ENCODE measurements at regions not wholly inside any gene's neighbourhood (a gene's known extent, or its start where the extent isn't known, plus 50 kb on each side); places are given as distances from the start of the nearest gene placed in this dataset.
"Not testable (repeated sequence)": the region's sequence is repeated elsewhere in the genome, so short reads cannot be mapped to it uniquely, and the experiment has no call there.

DNA sequence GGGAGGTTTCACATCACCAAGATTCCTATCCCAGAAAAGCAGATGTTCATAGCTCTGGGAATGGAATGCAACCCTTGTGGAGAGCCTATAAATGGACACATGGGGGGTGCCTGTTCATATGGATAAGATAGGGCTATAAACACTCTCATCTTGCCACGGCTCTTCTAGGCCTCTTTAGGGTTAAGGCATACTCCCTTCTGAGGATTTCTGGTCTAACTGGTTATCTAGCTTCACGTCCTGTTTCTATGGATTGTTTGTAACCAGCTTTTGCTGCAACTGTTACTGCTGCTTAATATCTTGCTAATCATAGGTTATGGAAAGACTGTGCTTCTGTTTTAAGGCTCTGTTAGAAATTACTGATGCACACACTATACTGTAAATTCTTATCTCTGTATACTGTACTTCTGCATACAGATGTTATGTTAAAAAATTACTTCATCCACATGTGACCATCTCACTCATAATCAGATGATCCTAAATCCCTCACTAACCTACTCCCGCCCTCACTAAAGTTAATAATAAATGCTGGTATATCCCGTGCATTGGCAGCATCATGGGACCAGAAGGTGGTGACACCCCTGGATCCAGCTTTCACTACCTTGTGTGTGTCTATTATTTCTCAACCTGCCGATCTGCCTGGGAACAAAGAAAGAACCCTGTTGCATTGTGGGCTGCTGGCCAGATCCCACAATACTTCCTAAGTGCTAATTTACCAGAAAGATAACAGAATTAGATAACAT is 68.7 kb downstream of the PRKAB2 start:
- not testable (repeated sequence) for DNase-seq

DNA sequence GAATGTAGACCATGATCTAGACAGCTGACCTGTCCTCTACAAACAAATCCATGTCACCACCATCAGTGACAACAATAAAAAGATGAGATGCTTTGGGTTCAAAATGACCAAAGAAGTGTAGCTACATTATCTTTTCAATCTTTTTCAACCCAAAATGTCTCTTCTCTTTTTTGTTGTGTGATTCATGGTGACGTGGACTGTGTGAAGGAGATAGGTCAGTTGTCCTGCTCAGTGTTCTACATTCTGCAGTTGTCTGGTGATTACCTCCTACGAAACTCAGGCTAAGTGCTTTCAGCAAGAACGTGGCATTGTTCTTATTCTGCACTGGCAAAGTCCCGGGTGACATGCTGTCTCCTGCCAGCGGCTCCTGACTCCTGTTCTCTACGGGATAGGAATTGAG is 73.1 kb downstream of the PRKAB2 start:
- DNase-seq = no peak

DNA sequence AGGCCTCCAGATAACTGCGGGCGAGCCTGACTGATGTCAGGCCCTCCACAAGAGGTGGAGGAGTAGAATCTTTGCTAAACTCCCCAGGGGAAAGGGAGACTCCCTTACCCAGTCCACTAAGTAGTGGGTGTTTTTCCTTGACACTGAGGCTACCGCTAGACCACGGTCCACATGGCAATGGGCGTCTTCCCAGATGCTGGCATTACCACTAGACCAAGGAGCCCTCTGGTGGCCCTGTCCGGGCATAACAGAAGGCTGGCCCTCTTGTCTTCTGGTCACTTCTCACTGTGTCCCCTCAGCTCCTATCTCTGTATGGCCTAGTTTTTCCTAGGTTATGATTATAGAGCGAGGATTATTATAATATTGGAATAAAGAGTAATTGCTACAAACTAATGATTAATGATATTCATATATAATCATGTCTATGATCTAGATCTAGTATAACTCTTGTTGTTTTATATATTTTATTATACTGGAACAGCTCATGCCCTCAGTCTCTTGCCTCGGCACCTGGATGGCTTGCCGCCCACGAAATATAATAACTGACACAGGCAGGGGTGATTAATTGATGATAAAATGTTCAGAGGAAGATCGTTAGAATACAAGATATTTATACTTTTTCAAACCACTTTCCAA is 73.8 kb downstream of the PRKAB2 start:
- DNase-seq = not testable (repeated sequence)

DNA sequence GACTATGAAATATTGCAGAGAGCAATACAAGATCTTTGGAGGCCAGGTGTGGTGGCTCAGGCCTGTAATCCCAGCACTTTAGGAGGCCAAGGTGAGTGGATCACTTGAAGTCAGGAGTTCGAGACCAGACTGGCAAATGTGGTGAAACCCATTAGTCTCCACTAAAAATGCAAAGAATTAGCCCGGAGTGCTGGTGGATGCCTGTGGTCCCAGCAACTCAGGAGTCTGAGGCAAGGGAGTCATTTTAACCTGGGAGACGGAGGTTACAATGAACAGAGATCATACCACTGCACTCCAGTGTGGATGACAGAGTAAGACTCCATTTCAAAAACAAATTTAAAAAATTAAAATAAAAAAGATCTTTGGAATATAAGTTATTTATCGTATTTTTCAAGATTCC is 76.6 kb downstream of the PRKAB2 start:
- DNase-seq = no peak

DNA sequence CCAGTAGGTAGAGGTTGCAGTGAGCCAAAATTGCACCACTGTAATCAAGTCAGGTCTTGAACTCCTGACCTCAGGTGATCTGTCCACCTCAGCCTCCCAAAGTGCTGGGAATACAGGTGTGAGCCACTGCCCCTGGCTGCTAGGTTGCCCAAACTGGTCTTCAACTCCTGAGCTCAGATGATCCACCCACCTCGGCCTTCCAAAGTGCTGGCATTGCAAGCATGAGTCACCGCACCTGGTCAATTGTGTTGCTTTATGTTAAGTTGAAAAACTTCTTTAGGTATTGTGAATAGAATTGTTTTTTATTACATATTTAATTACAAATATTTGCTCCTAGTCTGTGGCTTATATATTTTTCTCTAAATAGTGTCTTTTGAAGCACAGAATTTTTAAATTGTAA is 80.5 kb downstream of the PRKAB2 start:
- DNase-seq = no peak

DNA sequence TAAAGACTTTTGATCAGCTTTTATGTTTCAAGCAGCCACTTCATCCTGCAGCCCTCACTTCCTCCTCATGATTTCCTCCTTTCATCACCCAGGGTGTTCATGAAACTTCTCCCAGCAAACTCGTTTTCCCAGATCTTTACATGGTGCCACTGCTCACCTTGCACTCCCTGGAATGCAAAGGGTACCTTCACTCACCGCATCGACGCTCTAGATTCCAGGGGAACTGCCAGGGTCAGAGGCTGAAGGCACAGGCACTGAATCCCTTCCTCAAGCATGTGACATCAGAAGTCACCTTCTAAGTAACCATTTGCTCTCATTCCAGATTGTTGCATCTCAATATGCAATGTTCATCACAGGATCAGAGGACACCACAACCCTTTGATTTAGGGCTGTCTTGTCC is 82.8 kb downstream of the PRKAB2 start:
- no peak for DNase-seq

DNA sequence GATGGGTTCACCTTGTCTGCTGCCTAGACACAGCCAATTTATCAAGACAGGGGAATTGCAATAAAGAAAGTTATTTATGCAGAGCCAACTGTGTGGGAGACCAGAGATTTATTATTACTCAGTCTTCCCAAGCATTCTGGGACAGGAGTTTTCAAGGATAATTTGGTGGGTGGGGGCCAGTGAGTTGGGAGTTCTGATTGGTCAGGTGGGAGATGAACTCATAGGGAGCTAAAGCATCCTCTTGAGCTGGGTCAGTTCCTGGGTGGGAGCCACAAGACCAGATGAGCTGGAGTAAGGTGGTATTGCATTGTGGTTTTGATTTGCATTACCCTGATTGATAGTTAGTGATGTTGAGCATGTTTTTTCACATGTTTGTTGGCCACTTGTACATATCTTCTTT is 86.1 kb downstream of the PRKAB2 start:
- no peak for DNase-seq

DNA sequence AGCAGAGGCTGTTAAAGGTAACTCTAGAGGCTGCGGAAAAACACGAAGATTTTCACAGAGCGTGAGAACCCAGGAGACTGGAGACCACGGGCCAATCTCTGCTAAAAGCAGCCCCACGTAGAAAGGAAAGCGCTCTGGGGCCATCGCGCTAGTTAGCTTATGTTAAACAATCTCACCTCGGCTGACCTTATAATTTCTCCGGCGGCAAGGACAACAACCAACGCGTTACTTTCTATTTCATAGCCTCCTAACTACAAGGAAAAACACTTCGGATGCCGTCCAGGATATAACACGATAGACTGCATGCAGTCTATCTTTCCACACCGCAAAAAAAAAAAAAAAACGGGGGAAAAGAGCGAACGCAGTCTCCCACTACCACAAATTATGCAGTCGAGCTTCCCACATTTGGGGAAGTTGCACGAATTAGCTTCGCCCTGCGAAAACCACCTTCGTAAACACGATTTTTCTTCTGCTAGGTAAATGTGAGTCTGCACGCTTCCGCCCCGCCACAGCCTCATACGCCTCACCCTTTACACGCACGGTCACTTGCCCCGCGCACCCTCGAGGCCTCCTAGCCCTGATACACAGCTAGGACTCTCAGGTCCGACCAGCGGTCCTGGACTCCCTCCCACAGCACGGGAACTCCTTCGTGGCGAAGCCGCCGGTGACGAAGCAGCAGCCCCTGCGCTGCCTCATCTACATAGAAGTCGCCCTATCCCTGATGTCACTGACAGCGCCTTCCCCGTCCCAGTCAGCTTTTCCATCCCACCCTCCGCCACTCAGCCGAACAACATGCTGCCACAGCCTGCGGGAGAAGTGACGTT is 87.8 kb downstream of the PRKAB2 start:
- peak; percentile 89 for DNase-seq

DNA sequence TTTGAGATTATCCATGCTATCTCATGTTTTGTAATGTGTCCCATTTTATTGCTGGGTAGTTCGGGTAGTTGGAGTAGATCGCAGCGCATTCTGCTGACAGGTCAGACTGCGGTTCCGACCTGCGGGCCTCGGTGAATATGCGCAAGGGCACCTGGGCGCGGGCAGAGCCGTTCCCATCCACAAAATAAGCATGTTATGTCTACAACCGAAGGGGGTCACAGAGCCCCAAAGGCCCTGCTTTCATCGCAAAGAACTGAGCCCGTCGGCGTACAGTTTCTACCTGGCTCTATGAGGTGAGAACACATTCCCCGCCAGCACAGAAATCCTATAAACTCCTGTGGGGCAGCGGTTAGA is 88.4 kb downstream of the PRKAB2 start:
- DNase-seq = peak; percentile 47

DNA sequence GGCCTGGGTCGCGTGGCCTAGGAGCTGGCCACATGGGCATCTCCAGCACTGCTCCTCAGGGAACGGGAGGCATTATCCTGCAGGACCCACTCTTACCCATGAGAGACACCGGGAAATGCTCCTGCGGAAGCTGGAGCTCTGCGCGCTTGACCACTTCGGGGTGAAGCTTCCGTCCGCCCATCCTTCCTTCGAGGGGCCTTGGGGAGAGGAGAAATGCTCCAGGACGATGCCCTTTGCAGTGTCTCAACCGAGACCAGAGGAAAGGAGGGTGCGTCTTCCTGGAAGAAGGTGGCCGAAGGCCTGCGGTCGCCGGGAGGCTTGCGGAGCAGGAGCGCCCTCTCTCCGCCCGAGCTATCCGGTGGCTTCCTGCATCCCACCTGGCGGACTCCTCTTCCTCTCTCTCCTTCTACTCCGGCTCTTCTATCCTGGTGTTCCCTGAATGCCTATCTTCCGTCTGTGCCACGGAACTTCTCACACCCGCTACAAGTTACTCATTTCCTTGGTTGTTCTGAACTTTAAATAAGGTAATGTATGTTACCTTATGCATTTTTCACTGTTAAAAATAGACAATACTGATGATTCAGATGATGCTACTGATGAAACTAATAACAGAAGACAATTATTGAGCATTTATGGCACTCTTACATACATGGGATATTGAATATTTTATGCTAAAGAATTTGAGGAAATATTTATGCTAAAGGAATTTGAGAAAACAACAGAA is 91.4 kb downstream of the PRKAB2 start:
- DNase-seq = no peak

DNA sequence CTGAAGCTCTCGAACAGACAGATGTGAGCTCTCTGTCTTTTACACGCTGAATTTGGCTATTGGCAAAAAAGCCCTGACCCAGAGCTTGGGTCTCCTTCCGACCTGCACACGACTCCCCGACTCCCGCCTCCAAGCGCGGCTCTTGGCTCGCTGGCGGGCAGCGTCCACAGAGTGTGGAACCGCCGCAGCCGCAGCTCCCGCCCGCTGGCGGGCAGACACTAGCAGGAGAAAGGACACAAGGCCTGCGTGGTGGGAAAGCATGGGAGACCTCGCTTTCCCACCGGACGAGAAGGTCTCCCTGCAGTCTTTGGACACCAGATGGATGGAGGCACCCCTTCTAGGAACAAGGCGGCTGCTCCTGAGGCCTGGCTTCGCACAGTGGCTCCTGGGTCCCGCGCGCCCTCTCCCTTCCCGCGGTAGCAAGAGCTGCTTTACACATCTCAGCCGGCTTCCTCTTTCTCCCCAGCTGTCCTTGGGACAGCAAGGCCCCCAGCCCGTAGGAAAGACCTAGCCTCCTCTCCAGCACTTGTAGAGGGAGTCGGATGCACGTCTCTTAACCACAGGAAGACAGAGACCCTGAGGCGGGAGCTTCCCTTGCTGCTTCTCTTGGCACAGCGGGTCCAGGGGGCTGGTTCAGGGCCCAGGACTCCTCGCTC is 92.1 kb downstream of the PRKAB2 start:
- DNase-seq = no peak

DNA sequence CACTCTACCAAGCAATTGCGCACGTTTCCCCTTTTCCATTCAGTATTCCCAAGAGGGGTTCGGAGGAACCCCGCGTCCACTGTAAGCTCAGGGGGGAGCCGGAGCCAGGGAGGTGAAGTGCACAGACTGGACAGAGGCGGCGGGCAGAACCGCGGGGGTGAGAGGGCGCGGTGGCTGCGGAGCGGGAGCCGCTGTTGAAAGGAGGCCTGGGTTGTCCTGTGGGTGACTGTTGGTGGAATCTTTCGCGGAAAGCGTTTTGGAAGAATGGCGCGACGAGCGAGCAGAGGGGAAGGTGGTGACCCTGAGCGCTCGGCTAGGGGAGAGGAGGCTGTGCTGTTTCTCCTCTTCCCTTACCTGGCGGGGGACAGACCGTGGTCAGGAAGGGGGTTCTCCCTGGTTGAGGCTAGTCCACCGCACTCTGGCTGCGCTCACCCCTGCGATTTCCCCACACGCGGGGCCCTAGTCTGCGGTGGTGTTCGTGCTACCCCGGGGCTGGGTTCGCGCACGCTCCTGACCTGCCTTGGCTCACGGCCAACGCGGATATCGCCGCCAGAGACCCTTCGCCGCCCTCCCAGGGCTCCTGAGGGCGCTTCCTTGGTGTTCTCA is 92.8 kb downstream of the PRKAB2 start:
- no peak for DNase-seq

DNA sequence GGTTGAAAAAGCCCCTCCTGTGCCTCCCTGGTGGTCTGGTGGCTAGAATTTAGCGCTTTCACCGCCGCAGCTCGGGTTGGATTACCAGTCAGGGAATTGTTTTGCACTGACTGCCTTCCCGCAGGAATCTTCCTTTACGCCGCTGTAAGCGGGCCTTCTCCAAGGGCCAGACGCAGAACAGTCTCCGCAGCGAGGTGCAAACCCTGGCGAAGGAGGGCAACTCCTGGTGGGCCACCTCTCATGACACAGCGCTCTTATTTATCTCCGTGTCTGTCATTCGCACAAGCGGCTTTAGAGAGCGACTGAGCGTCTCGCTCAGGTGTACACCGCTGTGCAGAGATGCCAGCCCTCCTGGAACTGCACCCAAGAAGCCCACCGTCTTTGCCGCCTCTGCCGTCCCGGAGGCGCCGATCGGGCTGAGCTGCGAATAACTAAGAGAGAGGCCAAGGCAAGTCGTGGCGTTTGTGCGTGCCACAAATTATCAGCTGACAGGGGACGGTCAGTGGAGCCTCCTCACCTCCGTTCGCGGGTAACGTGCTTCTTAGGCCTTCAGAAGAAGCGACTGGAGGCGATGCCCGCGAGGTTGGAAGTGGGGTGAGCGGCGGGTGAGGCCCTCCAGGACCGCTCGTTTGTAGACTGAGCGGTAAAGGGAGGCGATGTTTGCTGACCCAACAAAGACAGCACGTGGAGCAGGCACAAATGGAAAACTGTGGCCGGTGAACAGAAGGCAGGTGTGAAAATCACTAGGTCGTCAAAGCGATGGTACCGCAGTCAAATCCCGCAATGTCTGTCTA is 93.5 kb downstream of the PRKAB2 start:
- no peak for DNase-seq

DNA sequence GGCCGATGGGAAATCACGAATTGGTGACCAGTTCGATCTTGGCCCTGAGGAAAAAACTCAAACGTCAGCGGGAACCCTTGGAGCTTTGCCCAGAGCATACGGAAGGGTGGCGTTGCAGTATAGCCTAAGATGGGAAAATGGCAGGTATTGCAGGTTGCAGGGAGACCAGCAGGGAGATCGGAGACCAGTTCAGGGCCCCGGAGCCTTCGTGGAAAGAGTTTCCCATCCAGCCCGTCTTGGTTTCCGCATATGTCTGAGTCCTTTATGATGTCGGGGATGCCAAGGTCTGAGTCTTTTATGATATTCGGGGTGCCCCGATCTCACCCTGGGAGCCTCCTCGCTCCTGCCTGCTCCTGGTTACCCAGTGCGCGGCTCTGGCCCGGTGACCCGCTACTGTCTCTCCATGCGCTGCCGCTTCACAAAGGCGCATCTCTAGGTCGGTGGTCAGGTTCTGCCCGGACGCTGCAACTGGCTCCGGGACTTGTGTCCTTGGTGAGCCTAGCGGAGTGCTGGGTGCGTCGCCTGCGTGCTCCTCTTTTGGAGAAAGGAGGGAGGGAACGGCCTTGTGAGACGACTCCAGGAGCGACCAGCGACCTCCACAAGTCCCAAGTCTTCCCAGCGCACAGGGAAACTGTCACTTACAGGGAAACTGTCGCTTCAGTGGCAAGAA is 94.2 kb downstream of the PRKAB2 start:
- no peak for DNase-seq

DNA sequence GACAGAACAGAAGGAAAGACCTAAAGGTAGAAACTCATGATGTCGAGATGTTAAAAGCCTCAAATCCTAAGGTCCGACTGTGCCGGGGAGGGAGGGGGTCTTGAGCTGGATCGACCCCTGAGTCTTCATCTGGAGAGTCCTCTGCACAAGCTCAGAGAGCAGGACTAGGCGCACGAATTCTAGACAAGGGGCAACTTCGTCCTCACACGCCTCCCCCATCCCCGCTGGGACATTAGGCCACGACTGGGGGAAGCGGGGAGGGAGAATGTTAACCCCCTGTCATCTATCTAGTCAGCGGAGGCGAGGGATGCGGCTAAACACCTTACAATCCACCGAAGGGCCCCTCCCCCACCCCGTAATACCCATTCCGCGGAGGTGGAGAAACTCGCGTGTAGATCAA is 94.7 kb downstream of the PRKAB2 start:
- no peak for DNase-seq

DNA sequence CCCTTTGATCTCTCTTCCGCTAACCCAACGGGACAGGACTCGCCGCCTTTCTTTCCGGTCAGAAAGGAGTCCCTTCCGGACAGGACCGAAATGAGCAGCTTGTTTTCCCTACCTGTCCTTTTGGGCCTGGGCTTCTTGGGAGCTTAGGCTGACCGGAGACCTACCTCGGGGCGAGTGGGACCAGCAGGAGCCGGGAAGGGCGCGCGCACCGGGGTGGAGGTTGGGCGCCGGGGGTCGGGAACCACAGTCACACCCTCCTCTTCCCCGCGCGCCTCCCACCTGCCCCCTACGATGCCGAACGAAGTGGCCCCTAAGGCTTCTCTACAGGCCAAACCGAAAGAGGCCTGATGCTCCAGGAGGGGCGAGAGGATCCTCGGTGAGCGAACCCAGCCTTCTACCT is 95.2 kb downstream of the PRKAB2 start:
- DNase-seq = no peak

DNA sequence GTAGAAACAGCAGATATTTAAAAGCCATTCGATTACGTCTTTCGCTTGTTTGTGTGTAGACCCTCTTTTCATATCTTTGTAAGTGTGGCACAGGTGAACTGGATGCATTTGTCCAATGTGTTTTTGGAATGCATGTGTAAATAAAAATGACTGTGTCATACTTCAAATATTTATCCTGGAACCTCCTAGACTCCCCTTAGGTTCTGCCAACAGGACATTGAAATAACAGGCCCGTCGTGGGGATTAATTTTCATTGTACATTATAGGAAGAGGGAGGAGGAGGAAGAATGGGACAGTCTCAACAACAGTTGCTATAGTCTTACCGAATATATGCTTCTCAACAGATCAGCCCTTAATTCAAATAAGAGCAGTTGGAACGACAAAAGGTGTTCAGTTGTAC is 95.8 kb downstream of the PRKAB2 start:
- DNase-seq = no peak

DNA sequence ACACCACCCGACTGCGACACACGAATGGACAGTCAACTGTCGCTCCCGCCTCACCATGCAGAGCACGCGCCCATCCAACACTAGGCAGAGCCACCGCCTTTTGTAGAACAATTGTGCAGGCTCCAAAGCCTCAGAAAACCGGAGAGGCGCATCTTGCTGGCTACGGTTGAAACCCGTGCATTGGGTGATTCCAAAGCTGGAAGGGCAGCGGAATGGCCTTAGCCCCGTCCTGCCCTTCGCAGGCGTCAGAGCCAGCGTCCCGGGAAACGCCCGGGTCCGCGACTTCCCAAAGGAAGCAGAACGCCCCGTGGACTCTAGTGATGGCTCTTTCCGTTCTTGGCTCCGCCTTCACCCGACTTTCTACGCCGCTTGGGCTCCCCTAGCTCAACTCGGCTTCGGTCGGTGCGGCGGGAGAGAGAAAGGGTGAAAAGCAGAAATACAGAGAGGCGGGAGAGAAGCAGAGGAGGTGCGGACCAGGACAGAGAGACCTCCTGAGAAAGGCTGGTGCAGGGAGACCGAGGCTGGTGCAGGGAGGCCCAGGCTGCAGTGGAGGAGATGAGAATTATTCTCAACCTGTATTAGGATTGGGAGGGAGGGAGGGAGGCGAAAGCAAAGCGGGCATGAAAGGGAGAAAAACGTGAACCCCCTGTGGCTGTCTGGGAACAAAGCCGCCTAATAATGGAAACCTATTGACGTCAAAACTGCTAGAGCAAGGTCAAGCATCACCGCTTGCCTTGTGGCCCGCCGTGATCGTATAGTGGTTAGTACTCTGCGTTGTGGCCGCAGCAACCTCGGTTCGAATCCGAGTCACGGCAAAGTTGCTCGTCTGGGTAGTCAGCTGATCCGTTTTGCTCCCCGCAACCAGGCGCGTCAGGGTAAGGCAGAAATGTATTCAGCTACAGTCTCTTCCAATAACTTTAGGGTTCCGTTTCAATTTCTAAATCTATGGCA is 99.5 kb downstream of the PRKAB2 start:
- no peak for DNase-seq

DNA sequence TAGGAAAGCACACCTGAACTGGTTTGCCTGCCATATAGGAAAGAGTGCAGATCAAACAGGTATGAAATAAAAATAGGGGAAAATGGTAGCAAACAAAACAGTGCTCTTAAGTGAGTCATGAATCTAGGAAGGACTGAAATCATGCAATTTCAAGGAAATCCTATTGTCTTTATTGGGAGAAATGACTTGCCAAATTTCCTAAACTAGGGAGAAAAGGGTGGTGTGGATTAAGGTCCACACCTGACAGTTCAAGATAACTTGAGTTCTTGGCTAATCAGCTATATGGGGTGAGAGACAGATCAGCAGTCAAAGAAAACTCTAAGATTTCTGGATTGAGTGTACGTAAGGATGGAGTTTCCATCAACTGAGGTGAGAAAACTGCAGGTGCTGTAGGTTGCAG is 101.1 kb downstream of the PRKAB2 start:
- no peak for DNase-seq

DNA sequence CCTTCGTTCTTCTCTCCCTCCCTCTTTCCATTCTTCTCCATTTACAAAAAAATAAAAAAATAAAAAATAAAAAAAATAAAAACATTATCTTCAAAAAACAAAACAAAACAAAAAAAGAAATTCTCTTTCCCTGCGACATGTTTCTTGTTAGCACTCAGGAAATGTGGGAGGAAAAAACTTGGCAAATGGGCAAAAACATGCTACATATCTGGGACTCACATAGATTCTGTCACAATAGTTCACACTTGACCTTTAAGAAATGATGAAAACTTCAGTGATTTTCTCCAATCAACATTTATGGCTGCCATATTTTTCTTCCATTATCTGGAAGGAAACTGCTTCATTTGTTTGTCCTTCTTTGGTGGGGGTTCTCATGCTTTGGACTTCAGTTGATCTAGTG is 109.3 kb downstream of the PRKAB2 start:
- DNase-seq = no peak

Data from DMS79 (cell line).